ENCODE measurements at regions not wholly inside any gene's neighbourhood (a gene's known extent, or its start where the extent isn't known, plus 50 kb on each side); places are given as distances from the start of the nearest gene placed in this dataset.

DNA sequence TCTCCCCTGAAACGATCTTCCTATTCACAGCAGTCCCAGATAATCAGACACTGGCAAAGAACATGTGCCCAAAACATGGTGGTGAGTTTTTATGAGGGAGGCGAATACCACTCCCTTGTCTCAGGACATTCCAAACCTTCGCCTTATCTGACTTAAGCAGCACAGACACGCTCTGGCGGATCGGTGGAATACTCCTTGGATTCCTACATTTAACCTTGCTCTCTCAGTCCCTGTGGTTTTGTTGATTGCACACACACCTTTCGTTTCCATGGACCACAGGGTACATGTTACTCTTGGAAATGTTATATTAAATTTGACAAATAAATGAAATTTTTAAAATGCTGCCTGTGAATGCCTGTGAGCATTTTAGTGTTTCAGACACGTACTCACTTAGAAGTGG lies 87.8 kb upstream of the CPEB4 start:
- POLR2A ChIA-PET, result no interaction called here
- no peak overlapping the region for H3K4me3 ChIP-seq (ENCODE audit: low read depth, low read length)
- DNase-seq (ENCODE audit: low read depth, low spot score), result no peak
- TF ChIP-seq, protein P1, sequence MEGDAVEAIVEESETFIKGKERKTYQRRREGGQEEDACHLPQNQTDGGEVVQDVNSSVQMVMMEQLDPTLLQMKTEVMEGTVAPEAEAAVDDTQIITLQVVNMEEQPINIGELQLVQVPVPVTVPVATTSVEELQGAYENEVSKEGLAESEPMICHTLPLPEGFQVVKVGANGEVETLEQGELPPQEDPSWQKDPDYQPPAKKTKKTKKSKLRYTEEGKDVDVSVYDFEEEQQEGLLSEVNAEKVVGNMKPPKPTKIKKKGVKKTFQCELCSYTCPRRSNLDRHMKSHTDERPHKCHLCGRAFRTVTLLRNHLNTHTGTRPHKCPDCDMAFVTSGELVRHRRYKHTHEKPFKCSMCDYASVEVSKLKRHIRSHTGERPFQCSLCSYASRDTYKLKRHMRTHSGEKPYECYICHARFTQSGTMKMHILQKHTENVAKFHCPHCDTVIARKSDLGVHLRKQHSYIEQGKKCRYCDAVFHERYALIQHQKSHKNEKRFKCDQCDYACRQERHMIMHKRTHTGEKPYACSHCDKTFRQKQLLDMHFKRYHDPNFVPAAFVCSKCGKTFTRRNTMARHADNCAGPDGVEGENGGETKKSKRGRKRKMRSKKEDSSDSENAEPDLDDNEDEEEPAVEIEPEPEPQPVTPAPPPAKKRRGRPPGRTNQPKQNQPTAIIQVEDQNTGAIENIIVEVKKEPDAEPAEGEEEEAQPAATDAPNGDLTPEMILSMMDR (IDR thresholded peaks at IDR 0.05; ENCODE audit: insufficient read depth, low read length, missing control alignments), result no peak
- CTCF ChIA-PET, result no interaction called here

DNA sequence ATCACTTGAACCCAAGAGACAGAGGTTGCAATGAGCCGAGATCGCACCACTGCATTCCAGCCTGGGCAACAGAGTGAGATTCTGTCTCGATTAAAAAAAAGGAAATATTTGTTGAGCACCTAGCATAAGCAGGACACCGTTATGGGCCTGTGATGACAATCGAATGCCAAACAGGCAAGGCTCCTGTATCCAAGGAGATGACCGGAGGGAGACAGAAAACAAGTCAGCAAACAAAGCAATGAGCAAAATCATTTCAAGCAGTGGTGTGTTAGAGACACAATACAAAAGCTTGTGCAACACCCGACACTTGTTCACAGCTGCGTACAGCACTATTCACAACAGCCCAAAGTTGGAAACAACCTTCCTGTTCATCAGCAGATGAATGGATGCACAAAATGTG lies 87.1 kb upstream of the CPEB4 start:
- TF ChIP-seq, protein P1 (IDR thresholded peaks at IDR 0.05; ENCODE audit: insufficient read depth, low read length, missing control alignments), result no peak
- ChIA-PET POLR2A (no interaction called here), CTCF (no interaction called here)
- DNase-seq (ENCODE audit: low read depth, low spot score), result no peak
- H3K4me3 ChIP-seq (ENCODE audit: low read depth, low read length), result no peak overlapping the region

DNA sequence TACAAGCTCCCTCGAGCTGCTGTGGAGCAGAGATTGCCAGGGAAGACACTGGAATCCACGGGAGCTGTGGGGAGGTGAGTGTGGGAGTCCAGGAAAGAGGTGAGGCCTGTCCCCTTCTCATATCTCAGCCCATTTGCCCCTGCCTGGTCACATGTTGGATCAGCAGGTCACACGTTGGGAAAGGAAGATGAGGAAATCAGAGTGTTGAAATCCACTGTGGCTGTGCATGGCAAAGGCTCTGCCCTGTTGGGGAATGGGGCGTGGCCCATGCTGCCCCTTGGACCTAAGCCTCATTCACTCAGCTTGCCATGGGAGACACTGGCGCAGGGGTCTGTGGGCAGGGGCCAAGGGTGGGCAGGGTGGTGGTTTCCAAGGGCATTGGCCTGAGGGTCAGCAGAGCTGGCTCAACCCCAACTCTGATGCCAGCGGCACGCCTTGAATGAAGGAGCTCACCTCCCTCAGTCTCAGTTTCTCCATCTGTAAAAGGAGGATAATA lies 85.4 kb upstream of the CPEB4 start:
- ChIA-PET POLR2A (no interaction called here), CTCF (interaction anchor here (0.6 to 1.1 kb wide), 2 partner anchors 13 to 170 kb away, joined by 3 to 4 read pairs; no protein-coding TSS in a partner anchor)
- no peak for DNase-seq (ENCODE audit: low read depth, low spot score)
- TF ChIP-seq, protein P1 (IDR thresholded peaks at IDR 0.05; ENCODE audit: insufficient read depth, low read length, missing control alignments), result no peak
- no peak overlapping the region for H3K4me3 ChIP-seq (ENCODE audit: low read depth, low read length)

DNA sequence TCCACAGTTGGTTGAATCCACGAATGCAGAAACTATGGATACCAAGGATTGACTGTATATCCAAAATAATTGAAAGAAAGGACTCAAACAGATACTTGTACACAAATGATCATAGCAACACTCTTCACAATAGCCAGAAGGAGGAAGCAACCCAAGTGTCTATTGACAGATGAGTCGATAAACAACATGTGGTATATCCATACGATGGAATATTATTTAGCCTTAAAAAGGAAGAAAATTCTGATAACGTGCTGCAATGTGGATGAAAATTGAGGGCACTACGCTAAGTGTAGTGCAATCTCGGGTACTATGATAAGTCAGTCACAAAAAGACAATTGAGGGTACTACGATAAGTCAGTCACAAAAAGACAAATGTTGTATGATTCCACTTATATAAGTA lies 83.6 kb upstream of the CPEB4 start:
- no peak overlapping the region for H3K4me3 ChIP-seq (ENCODE audit: low read depth, low read length)
- DNase-seq (ENCODE audit: low read depth, low spot score), result no peak
- POLR2A ChIA-PET, result no interaction called here
- TF ChIP-seq, protein P1 (IDR thresholded peaks at IDR 0.05; ENCODE audit: insufficient read depth, low read length, missing control alignments), result no peak
- CTCF ChIA-PET, result no interaction called here

DNA sequence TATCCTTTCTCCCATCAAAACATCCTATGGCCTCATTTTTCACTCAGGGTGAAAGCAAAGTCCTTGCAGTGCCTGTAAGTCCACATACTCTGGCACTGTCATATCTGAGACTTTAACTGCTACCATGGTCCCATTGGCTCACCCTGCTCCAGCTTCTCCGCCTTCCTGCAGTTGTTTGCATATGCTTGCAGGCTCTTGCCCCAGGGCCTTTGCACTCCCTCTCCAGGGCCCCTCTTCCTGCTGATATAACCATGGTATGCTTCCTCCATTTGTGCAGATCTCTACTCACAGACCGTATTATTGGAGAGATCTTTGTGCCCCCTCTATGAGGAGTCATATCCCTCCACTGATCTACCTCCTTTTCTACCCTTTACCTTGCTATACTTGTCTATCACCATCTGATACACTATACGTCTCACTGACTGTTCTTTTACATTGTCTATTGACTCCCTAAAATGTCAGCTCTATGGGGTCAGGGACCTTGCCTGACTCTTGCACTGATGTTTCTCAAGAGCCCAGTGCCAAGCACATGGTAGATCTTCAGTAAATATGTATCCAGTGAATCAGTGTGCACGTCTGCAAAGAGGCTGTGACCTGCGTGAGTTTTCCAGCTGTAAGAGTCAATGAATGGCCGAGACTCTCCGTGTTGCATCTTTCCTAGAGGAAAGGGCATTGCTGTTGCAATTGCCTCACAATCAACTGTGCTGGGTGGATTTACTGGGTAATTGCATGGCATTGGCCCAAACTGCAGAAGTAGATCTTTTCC lies 81.7 kb upstream of the CPEB4 start:
- no peak overlapping the region for H3K4me3 ChIP-seq (ENCODE audit: low read depth, low read length)
- no peak for DNase-seq (ENCODE audit: low read depth, low spot score)
- ChIA-PET CTCF (no interaction called here), POLR2A (no interaction called here)
- TF ChIP-seq, protein P1 (IDR thresholded peaks at IDR 0.05; ENCODE audit: insufficient read depth, low read length, missing control alignments), result no peak

DNA sequence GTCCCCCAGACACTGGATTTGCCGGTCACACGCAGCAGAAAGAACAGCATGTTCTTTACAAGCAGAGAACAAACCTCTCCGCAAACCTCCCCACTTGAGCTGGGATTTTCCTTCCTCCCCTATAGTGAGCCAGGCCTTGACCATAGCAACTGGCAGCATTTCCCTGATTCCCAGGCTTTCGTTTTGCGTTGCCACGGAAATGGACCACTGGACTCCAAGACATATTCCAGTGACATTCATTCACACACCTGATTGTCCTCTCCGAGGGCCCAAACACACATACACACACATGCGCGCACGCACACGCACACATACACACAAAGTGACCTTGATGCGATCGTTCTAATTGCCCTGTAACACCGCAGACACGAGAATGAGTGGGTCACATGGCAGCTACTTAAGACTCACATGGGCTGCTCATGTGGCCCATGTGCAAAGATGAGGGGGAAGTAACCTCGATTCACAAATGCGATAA lies 80.9 kb upstream of the CPEB4 start:
- DNase-seq (ENCODE audit: low read depth, low spot score), result no peak
- CTCF ChIA-PET, result no interaction called here
- TF ChIP-seq, protein P1 (IDR thresholded peaks at IDR 0.05; ENCODE audit: insufficient read depth, low read length, missing control alignments), result no peak
- POLR2A ChIA-PET, result no interaction called here
- no peak overlapping the region for H3K4me3 ChIP-seq (ENCODE audit: low read depth, low read length)
